Endodermal cell (in vitro differentiated cells): ENCODE measurements at regions not wholly inside any gene's neighbourhood (a gene's known extent, or its start where the extent isn't known, plus 50 kb on each side); places are given as distances from the start of the nearest gene placed in this dataset.

ENCODE experiments used
- DNase-seq: peaks from one replicate; pipeline ENCODE4 v3.0.0-alpha.2; 2017
- H3K27ac ChIP-seq: 2 replicates; pipeline ENCODE4 v1.5.1; 2013; ENCODE audit warnings: mild to moderate bottlenecking, low read depth, low read length, moderate library complexity
- H3K27me3 ChIP-seq: 2 replicates; pipeline ENCODE4 v1.6.1; 2013; ENCODE audit warnings: mild to moderate bottlenecking, low read length, moderate library complexity; ENCODE audit not compliant: insufficient read depth, control insufficient read depth, poor library complexity, severe bottlenecking
- H3K36me3 ChIP-seq: 2 replicates; pipeline ENCODE4 v1.7.0; 2013; ENCODE audit warnings: mild to moderate bottlenecking, low read length, moderate library complexity; ENCODE audit not compliant: control insufficient read depth, insufficient read depth
- H3K4me1 ChIP-seq: one replicate; pipeline ENCODE4 v1.7.0; 2013; ENCODE audit warnings: low read length; ENCODE audit not compliant: control insufficient read depth, insufficient read depth
- H3K4me3 ChIP-seq: 2 replicates; pipeline ENCODE4 v1.5.1; 2013; ENCODE audit warnings: mild to moderate bottlenecking, low read length, moderate library complexity
- H3K9ac ChIP-seq: 2 replicates; pipeline ENCODE4 v1.6.1; 2013; ENCODE audit warnings: mild to moderate bottlenecking, low read length, moderate library complexity; ENCODE audit not compliant: poor library complexity, severe bottlenecking; ENCODE audit errors: extremely low read depth
- H3K9me3 ChIP-seq: 2 replicates; pipeline ENCODE4 v1.6.1; 2013; ENCODE audit warnings: mild to moderate bottlenecking, low read length, moderate library complexity; ENCODE audit not compliant: control insufficient read depth
- H3K27ac Mint-ChIP-seq: 2 replicates; pipeline ENCODE4 v1.8.0; 2020; ENCODE audit warnings: mixed read lengths
- H3K27me3 Mint-ChIP-seq: 2 replicates; pipeline ENCODE4 v1.8.0; 2021; ENCODE audit warnings: mild to moderate bottlenecking, mixed read lengths; ENCODE audit not compliant: insufficient read depth
- H3K36me3 Mint-ChIP-seq: 2 replicates; pipeline ENCODE4 v1.8.0; 2020; ENCODE audit warnings: low read depth, mixed read lengths
- H3K4me1 Mint-ChIP-seq: 2 replicates; pipeline ENCODE4 v1.8.0; 2020; ENCODE audit warnings: mixed read lengths
- H3K4me3 Mint-ChIP-seq: 2 replicates; pipeline ENCODE4 v1.8.0; 2020; ENCODE audit warnings: mild to moderate bottlenecking, moderate library complexity, mixed read lengths
- H3K9me3 Mint-ChIP-seq: 2 replicates; pipeline ENCODE4 v1.8.0; 2020; ENCODE audit warnings: mild to moderate bottlenecking, mixed read lengths
- WGBS, 2 experiments: methylation state at CpG; one replicate each; pipeline versions ENCODE4 v1.1.5 to v1.1.7; 2013; ENCODE audit warnings: missing lambda C conversion rate in 2 of 2, mixed read lengths in 1 of 2; ENCODE audit not compliant: insufficient coverage in 1 of 2, insufficient read length in 1 of 2; 5-methylcytosine and 5-hydroxymethylcytosine counted together
- TF ChIP-seq, protein P1 (sequence below): fragments of 200-600 bp; sonication (generic); conservative IDR thresholded peaks from 2 replicates; pipeline ENCODE4 v1.5.0; 2021; ENCODE audit warnings: antibody characterized with exemption, mild to moderate bottlenecking

DNA sequence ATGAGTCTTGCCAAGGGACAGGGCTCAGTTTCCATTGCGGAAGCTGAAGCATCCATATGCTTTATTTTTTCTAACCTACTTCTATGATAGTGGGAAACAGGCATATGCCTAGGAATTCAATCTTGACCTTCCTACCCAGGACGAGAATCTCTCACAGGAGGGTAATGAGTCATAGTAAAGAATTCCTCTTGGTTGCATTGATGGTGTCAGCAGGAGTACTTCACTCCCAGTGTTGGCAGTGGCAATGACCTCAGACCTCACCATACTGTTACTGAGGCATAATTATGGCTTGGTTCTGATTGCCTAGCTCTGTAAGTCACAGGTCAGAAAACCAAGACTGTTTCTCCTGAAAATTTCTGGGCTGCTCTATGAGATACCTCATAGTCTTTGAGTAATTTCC lies 552.9 kb downstream of the ARL4A start:
- H3K4me3 ChIP-seq: no peak overlapping the region
- H3K36me3 ChIP-seq: no peaks in the 10 kb centered on the region
- no peaks in the 10 kb centered on the region for H3K9me3 ChIP-seq
- H3K9ac ChIP-seq: no peak overlapping the region
- WGBS, 2 experiments: 61% methylated on average over 2 of the region's 2 CpGs; no CpG with 5 or more reads in 1 of the 2 experiments
- DNase-seq: peak; percentile 63
- Mint-ChIP-seq H3K4me3 (no peak overlapping the region), H3K9me3 (no peaks in the 10 kb centered on the region), H3K27ac (no peak overlapping the region), H3K4me1 (peaks cover 4% of the 10 kb centered on the region), H3K36me3 (no peaks in the 10 kb centered on the region), H3K27me3 (no peaks in the 10 kb centered on the region)
- no peaks in the 10 kb centered on the region for H3K27me3 ChIP-seq
- peaks cover 3% of the 10 kb centered on the region for H3K4me1 ChIP-seq
- no peak overlapping the region for H3K27ac ChIP-seq
- TF ChIP-seq, protein P1, sequence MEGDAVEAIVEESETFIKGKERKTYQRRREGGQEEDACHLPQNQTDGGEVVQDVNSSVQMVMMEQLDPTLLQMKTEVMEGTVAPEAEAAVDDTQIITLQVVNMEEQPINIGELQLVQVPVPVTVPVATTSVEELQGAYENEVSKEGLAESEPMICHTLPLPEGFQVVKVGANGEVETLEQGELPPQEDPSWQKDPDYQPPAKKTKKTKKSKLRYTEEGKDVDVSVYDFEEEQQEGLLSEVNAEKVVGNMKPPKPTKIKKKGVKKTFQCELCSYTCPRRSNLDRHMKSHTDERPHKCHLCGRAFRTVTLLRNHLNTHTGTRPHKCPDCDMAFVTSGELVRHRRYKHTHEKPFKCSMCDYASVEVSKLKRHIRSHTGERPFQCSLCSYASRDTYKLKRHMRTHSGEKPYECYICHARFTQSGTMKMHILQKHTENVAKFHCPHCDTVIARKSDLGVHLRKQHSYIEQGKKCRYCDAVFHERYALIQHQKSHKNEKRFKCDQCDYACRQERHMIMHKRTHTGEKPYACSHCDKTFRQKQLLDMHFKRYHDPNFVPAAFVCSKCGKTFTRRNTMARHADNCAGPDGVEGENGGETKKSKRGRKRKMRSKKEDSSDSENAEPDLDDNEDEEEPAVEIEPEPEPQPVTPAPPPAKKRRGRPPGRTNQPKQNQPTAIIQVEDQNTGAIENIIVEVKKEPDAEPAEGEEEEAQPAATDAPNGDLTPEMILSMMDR: no peak

DNA sequence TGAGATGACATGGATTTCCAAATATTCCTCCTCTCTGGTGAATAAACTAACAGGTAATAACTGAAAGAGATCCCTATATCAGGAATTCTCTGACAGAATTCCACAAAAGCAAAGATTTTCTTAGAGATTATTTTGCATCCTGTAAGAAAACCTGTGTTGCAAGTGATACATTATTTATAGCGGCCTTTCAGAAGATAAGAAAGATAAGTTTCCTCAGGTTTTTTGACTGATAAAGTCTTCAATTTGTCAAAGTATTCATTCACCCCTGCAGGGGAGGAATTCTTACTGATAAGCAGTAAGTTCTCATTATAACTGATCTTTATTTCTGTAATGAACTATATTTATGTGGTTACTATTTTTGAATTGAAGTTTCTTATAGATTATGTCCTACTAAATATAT lies 554.0 kb downstream of the ARL4A start:
- peaks cover 4% of the 10 kb centered on the region for H3K4me1 Mint-ChIP-seq
- Histone ChIP-seq H3K4me3 (no peak overlapping the region), H3K4me1 (peaks cover 3% of the 10 kb centered on the region), H3K9ac (no peak overlapping the region), H3K27me3 (no peaks in the 10 kb centered on the region), H3K27ac (no peak overlapping the region), H3K36me3 (no peaks in the 10 kb centered on the region), H3K9me3 (no peaks in the 10 kb centered on the region)
- 48 to 86% methylated on average over 1 of the region's 1 CpG for WGBS, 2 experiments
- H3K27me3 Mint-ChIP-seq: no peaks in the 10 kb centered on the region
- H3K36me3 Mint-ChIP-seq: no peaks in the 10 kb centered on the region
- H3K27ac Mint-ChIP-seq: no peak overlapping the region
- H3K9me3 Mint-ChIP-seq: no peaks in the 10 kb centered on the region
- TF ChIP-seq, protein P1: no peak
- DNase-seq: no peak
- no peak overlapping the region for H3K4me3 Mint-ChIP-seq

DNA sequence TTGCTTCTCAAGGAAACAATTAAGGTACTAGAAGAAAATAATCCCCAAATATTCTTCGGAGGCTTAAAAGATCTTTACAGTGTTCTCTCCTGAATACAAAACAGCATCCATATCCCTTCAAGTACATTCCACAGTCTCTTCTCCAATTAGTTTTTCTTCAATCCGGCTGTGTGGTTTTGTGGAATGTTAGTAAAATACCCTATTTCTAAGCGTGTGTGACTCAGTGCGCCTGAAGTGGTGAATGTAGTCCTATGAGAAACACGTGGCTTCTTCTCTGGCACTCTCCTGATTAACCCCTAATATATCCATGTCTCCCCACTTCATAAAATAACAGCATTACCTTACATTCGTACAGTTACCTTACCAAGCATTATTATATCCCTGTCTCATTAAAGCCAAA lies 570.2 kb downstream of the ARL4A start:
- no peaks in the 10 kb centered on the region for H3K27me3 Mint-ChIP-seq
- no peak overlapping the region for H3K9ac ChIP-seq
- no peak overlapping the region for H3K27ac Mint-ChIP-seq
- TF ChIP-seq, protein P1: no peak
- 93 to 100% methylated on average over 1 to 6 of the region's 6 CpGs for WGBS, 2 experiments
- no peak for DNase-seq
- no peaks in the 10 kb centered on the region for H3K36me3 Mint-ChIP-seq
- H3K9me3 Mint-ChIP-seq: no peaks in the 10 kb centered on the region
- H3K36me3 ChIP-seq: no peaks in the 10 kb centered on the region
- H3K4me1 ChIP-seq: no peaks in the 10 kb centered on the region
- no peak overlapping the region for H3K4me3 ChIP-seq
- H3K9me3 ChIP-seq: no peaks in the 10 kb centered on the region
- H3K27ac ChIP-seq: no peak overlapping the region
- no peaks in the 10 kb centered on the region for H3K4me1 Mint-ChIP-seq
- no peaks in the 10 kb centered on the region for H3K27me3 ChIP-seq
- H3K4me3 Mint-ChIP-seq: no peak overlapping the region
